RWPE2 (cell line): ENCODE measurements at regions not wholly inside any gene's neighbourhood (a gene's known extent, or its start where the extent isn't known, plus 50 kb on each side); places are given as distances from the start of the nearest gene placed in this dataset.
A peak's percentile ranks its signal among the peaks of the same experiment; 100 is the strongest.

Experiments
- ATAC-seq: fragments of 200-7000 bp; cut with Tn5 transposase; 3 replicates; pipeline ENCODE4 v1.9.1; 2021; ENCODE audit warnings: low read depth
- DNase-seq: peaks from one replicate; pipeline ENCODE4 v3.0.0-alpha.2; 2020; ENCODE audit warnings: low spot score
- H3K27ac ChIP-seq: fragments of 450-650 bp; 2 replicates; pipeline ENCODE4 v1.5.1; 2017; ENCODE audit warnings: mild to moderate bottlenecking; ENCODE audit not compliant: poor library complexity, severe bottlenecking
- H3K27me3 ChIP-seq: fragments of 250-450 bp; sonication (Bioruptor Pico); 2 replicates; pipeline ENCODE4 v1.5.1; 2021; ENCODE audit warnings: mild to moderate bottlenecking, moderate library complexity; ENCODE audit not compliant: insufficient read depth, poor library complexity, severe bottlenecking
- H3K36me3 ChIP-seq: fragments of 250-450 bp; sonication (Bioruptor Pico); 2 replicates; pipeline ENCODE4 v1.5.1; 2020; ENCODE audit warnings: low read depth, mild to moderate bottlenecking, moderate library complexity
- H3K4me1 ChIP-seq: fragments of 250-450 bp; sonication (Bioruptor Pico); 2 replicates; pipeline ENCODE4 v1.5.1; 2021; ENCODE audit warnings: mild to moderate bottlenecking, moderate library complexity; ENCODE audit not compliant: insufficient read depth, poor library complexity, severe bottlenecking
- H3K4me3 ChIP-seq: fragments of 250-450 bp; sonication (Bioruptor Pico); 2 replicates; pipeline ENCODE4 v1.5.1; 2021; ENCODE audit warnings: mild to moderate bottlenecking, moderate library complexity; ENCODE audit not compliant: severe bottlenecking
- H3K9me3 ChIP-seq: fragments of 250-450 bp; sonication (Bioruptor Pico); 2 replicates; pipeline ENCODE4 v1.5.1; 2021; ENCODE audit warnings: mild to moderate bottlenecking, moderate library complexity; ENCODE audit not compliant: severe bottlenecking
- CTCF ChIP-seq: fragments of 450-650 bp; IDR thresholded peaks from one replicate; pipeline ENCODE4 v1.5.1; 2017; ENCODE audit warnings: mild to moderate bottlenecking, moderate library complexity; ENCODE audit not compliant: poor library complexity, severe bottlenecking

DNA sequence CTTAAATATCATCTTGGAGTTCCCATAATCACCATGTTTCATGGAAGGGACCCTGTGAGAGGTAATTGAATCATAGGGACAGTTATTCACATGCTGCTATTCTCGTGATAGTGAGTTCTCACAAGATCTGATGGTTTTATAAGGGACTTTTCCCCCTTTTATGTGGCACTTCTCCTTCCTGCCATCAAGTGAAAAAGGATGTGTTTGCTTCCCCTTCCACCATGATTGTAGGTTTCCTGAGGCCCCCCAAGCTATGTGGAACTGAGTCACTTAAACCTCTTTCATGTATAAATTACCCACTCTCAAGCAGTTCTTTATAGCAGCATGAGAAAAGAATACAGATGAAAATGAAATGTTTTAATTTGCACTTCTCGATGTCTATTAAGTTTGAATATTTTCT lies 112.0 kb downstream of the ZNF648 start:
- no peaks in the 10 kb centered on the region for H3K4me1 ChIP-seq
- DNase-seq (no peak), ATAC-seq (no peak)
- no peaks in the 10 kb centered on the region for H3K27me3 ChIP-seq
- H3K4me3 ChIP-seq: no peak overlapping the region
- H3K36me3 ChIP-seq: no peaks in the 10 kb centered on the region
- no peak for TF ChIP-seq CTCF
- H3K9me3 ChIP-seq: no peaks in the 10 kb centered on the region
- H3K27ac ChIP-seq: no peak overlapping the region

- Histone ChIP-seq H3K4me1 (no peaks in the 10 kb centered on the region), H3K9me3 (no peaks in the 10 kb centered on the region)
- DNase-seq: no peak
These were observed 113.1 kb downstream of the ZNF648 start for GRCh38 chr1:181948372-181948771.

GRCh38 chr1:181947441-181947840 lies 114.1 kb downstream of the ZNF648 start:
- H3K4me1 ChIP-seq: no peaks in the 10 kb centered on the region
- ATAC-seq (no peak), DNase-seq (no peak)
- no peak overlapping the region for H3K4me3 ChIP-seq
- H3K9me3 ChIP-seq: no peaks in the 10 kb centered on the region
- no peak overlapping the region for H3K27ac ChIP-seq
- no peaks in the 10 kb centered on the region for H3K36me3 ChIP-seq
- TF ChIP-seq CTCF: no peak
- H3K27me3 ChIP-seq: no peaks in the 10 kb centered on the region

More at GRCh38 chr1:181948372-181948771, 113.1 kb downstream of the ZNF648 start:
- no peak overlapping the region for H3K4me3 ChIP-seq
- H3K36me3 ChIP-seq: no peaks in the 10 kb centered on the region
- no peak for ATAC-seq
- no peak overlapping the region for H3K27ac ChIP-seq
- no peak for TF ChIP-seq CTCF
- no peaks in the 10 kb centered on the region for H3K27me3 ChIP-seq

DNA sequence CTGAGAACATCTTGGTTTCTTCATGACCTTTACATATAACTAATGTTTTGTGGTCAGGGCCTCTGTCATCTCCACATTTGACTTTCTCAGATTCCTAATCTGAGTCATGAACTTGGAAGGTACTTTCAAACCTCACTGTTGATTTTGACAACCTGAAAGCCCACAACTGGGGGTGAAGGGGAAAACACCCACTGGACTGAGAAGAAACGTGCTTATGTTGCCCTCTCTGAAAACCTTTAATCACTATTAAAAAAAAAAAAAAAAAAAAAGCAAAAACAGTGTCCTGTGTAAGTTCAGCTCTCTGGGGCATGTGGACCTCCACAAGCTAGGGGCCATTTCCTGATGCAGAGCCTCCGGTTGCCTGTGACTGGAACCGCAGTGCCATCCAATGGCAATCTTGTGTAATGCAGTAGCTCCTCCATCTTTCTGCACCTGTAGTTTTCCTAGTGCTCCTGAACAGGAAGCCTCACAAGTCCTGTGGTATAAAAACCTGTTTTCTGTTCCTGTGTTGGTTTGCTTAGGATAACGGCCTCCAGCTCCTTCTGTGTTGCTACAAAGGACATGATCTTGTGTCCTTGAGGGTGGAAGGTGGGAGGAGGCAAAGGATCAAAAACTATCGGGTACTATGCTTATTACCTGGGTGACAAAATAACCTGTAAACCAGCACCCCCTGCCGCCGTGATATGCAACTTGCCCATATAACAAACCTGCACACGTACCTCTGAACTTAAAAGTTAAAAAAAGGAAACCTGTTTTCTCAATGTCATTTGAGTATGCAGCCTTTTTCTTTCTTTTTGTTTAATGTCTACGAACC lies 124.5 kb downstream of the ZNF648 start:
- Histone ChIP-seq H3K9me3 (no peaks in the 10 kb centered on the region), H3K27ac (no peak overlapping the region), H3K4me3 (no peak overlapping the region), H3K27me3 (peaks cover 2% of the 10 kb centered on the region), H3K4me1 (no peaks in the 10 kb centered on the region), H3K36me3 (no peaks in the 10 kb centered on the region)
- TF ChIP-seq CTCF: peak; percentile 74
- DNase-seq: no peak
- peak; percentile 70 for ATAC-seq

DNA sequence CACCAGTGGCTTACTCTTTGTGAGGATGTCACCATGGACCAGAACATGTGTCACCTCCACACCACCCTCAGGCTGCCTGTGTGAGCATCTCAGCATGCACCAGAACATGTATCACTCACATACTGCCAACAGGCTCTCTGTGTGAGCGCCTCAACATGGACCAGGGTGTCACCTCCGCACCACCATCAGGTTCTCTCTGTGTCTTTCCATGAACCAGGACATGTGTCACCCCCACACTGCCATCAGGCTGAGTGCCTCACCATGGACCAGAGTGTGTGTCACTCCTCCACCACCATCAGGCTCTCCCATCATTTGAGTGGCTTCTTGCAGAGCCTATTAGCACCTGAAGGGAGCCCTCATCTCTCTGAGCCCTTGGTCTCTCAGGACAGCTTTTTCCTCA lies 125.2 kb downstream of the ZNF648 start:
- H3K4me3 ChIP-seq: no peak overlapping the region
- no peaks in the 10 kb centered on the region for H3K4me1 ChIP-seq
- no peaks in the 10 kb centered on the region for H3K9me3 ChIP-seq
- H3K27ac ChIP-seq: no peak overlapping the region
- no peak for DNase-seq
- no peaks in the 10 kb centered on the region for H3K36me3 ChIP-seq
- ATAC-seq: no peak
- peaks cover 2% of the 10 kb centered on the region for H3K27me3 ChIP-seq
- no peak for TF ChIP-seq CTCF
